Hepatocyte (in vitro differentiated cells): ENCODE measurements at regions not wholly inside any gene's neighbourhood (a gene's known extent, or its start where the extent isn't known, plus 50 kb on each side); places are given as distances from the start of the nearest gene placed in this dataset.
"Not testable (repeated sequence)": the region's sequence is repeated elsewhere in the genome, so short reads cannot be mapped to it uniquely, and the experiment has no call there.

Experiments used
- DNase-seq: peaks from one replicate; pipeline ENCODE4 v3.0.0-alpha.2; 2016; ENCODE audit warnings: low spot score
- H2AFZ ChIP-seq: fragments of 200-600 bp; sonication (generic); 2 replicates; pipeline ENCODE4 v1.6.0; 2016; ENCODE audit warnings: antibody characterized with exemption, mild to moderate bottlenecking
- H3K27ac ChIP-seq: fragments of 200-600 bp; sonication (generic); 2 replicates; pipeline ENCODE4 v1.5.1; 2016; ENCODE audit warnings: mild to moderate bottlenecking
- H3K27me3 ChIP-seq: fragments of 200-600 bp; sonication (generic); 2 replicates; pipeline ENCODE4 v1.6.1; 2016
- H3K36me3 ChIP-seq: fragments of 200-600 bp; sonication (generic); replicated peaks from 2 replicates; pipeline ENCODE4 v1.5.1; 2016; ENCODE audit warnings: low read depth; ENCODE audit not compliant: insufficient read depth
- H3K4me1 ChIP-seq: fragments of 200-600 bp; sonication (generic); 2 replicates; pipeline ENCODE4 v1.5.1; 2016; ENCODE audit warnings: mild to moderate bottlenecking, moderate library complexity; ENCODE audit not compliant: insufficient read depth
- H3K4me2 ChIP-seq: fragments of 200-600 bp; sonication (generic); 2 replicates; pipeline ENCODE4 v1.6.0; 2016
- H3K4me3 ChIP-seq: fragments of 200-600 bp; sonication (generic); 2 replicates; pipeline ENCODE4 v1.5.1; 2016; ENCODE audit warnings: mild to moderate bottlenecking
- H3K79me2 ChIP-seq: fragments of 200-600 bp; sonication (generic); 2 replicates; pipeline ENCODE4 v1.6.0; 2017; ENCODE audit warnings: mild to moderate bottlenecking
- H3K9me2 ChIP-seq: fragments of 200-600 bp; sonication (generic); replicated peaks from 2 replicates; pipeline ENCODE4 v1.6.0; 2017; ENCODE audit warnings: mild to moderate bottlenecking; ENCODE audit not compliant: insufficient read depth
- H3K9me3 ChIP-seq: fragments of 200-600 bp; sonication (generic); 2 replicates; pipeline ENCODE4 v1.5.1; 2016; ENCODE audit warnings: low read depth, mild to moderate bottlenecking
- H4K20me1 ChIP-seq: fragments of 200-600 bp; sonication (generic); 2 replicates; pipeline ENCODE4 v1.6.0; 2016; ENCODE audit warnings: mild to moderate bottlenecking; ENCODE audit not compliant: insufficient read depth, poor library complexity, severe bottlenecking
- CTCF ChIP-seq: fragments of 200-600 bp; sonication (generic); IDR thresholded peaks from 2 replicates; pipeline ENCODE4 v1.5.1; 2016; ENCODE audit warnings: antibody characterized with exemption, mild to moderate bottlenecking; ENCODE audit not compliant: poor library complexity
- EZH2 ChIP-seq: fragments of 200-600 bp; sonication (generic); IDR thresholded peaks from 2 replicates; pipeline ENCODE4 v1.6.1; 2016; ENCODE audit warnings: antibody characterized with exemption, mild to moderate bottlenecking, borderline replicate concordance
- EZH2phosphoT487 ChIP-seq: fragments of 200-600 bp; sonication (generic); IDR thresholded peaks from one replicate; pipeline ENCODE4 v1.6.1; 2018; ENCODE audit warnings: antibody characterized with exemption, mild to moderate bottlenecking, low read depth, moderate library complexity; ENCODE audit not compliant: unreplicated experiment, severe bottlenecking
- WGBS: methylation state at CpG from one replicate; pipeline ENCODE4 v1.1.6; 2016; ENCODE audit warnings: low lambda C conversion rate; ENCODE audit errors: missing lambda C conversion rate; 5-methylcytosine and 5-hydroxymethylcytosine counted together

GRCh38 chrX:82732861-82733260 lies 775.2 kb upstream of the POU3F4 start:
- no peaks in the 10 kb centered on the region for H3K79me2 ChIP-seq
- no peaks in the 10 kb centered on the region for H3K4me1 ChIP-seq
- no peak overlapping the region for H3K4me3 ChIP-seq
- no peak overlapping the region for H2AFZ ChIP-seq
- H3K36me3 ChIP-seq, result no peaks in the 10 kb centered on the region
- H3K27me3 ChIP-seq, result no peaks in the 10 kb centered on the region
- H4K20me1 ChIP-seq, result no peaks in the 10 kb centered on the region
- no peak overlapping the region for H3K27ac ChIP-seq
- H3K9me3 ChIP-seq, result no peaks in the 10 kb centered on the region
- WGBS, result 57% methylated on average over 1 of the region's 1 CpG
- H3K4me2 ChIP-seq, result no peak overlapping the region
- TF ChIP-seq EZH2 (no peak), CTCF (no peak), EZH2phosphoT487 (no peak)
- H3K9me2 ChIP-seq, result no peaks in the 10 kb centered on the region
- DNase-seq, result no peak

- Histone ChIP-seq H4K20me1 (no peaks in the 10 kb centered on the region), H3K4me1 (no peaks in the 10 kb centered on the region), H3K27ac (no peak overlapping the region), H3K9me3 (no peaks in the 10 kb centered on the region), H3K27me3 (no peaks in the 10 kb centered on the region), H3K4me2 (no peak overlapping the region), H3K9me2 (no peaks in the 10 kb centered on the region), H3K79me2 (no peaks in the 10 kb centered on the region), H2AFZ (no peak overlapping the region), H3K36me3 (no peaks in the 10 kb centered on the region), H3K4me3 (no peak overlapping the region)
- DNase-seq, result no peak
- no peak for TF ChIP-seq EZH2
- TF ChIP-seq CTCF, result no peak
- no peak for TF ChIP-seq EZH2phosphoT487
These were observed 774.0 kb upstream of the POU3F4 start for GRCh38 chrX:82734140-82734539.

- H3K27ac ChIP-seq, H3K79me2 ChIP-seq, H3K9me3 ChIP-seq, H3K4me3 ChIP-seq, H4K20me1 ChIP-seq, H3K9me2 ChIP-seq, H3K4me2 ChIP-seq, H3K36me3 ChIP-seq, H3K4me1 ChIP-seq, H3K27me3 ChIP-seq, DNase-seq, H2AFZ ChIP-seq: not testable (repeated sequence)
- WGBS, result 95% methylated on average over 13 of the region's 20 CpGs
These were observed 769.8 kb upstream of the POU3F4 start for GRCh38 chrX:82738313-82738712.

GRCh38 chrX:82742351-82742750 lies 765.7 kb upstream of the POU3F4 start:
- no peak overlapping the region for H2AFZ ChIP-seq
- H3K9me2 ChIP-seq, result no peaks in the 10 kb centered on the region
- H3K9me3 ChIP-seq, result no peaks in the 10 kb centered on the region
- H3K36me3 ChIP-seq, result no peaks in the 10 kb centered on the region
- H3K4me1 ChIP-seq, result no peaks in the 10 kb centered on the region
- H3K4me2 ChIP-seq, result no peak overlapping the region
- WGBS, result 46% methylated on average over 3 of the region's 3 CpGs
- no peak for TF ChIP-seq EZH2phosphoT487
- TF ChIP-seq CTCF, result no peak
- TF ChIP-seq EZH2, result no peak
- H3K79me2 ChIP-seq, result no peaks in the 10 kb centered on the region
- no peak overlapping the region for H3K4me3 ChIP-seq
- no peak overlapping the region for H3K27ac ChIP-seq
- no peaks in the 10 kb centered on the region for H3K27me3 ChIP-seq
- no peak for DNase-seq
- H4K20me1 ChIP-seq, result no peaks in the 10 kb centered on the region

- not testable (repeated sequence) for H3K4me2 ChIP-seq, DNase-seq, H4K20me1 ChIP-seq, H3K27ac ChIP-seq, H3K36me3 ChIP-seq, H3K9me2 ChIP-seq, H3K79me2 ChIP-seq, H3K4me1 ChIP-seq, H3K4me3 ChIP-seq, H3K27me3 ChIP-seq, H3K9me3 ChIP-seq, H2AFZ ChIP-seq
- 75% methylated on average over 5 of the region's 5 CpGs for WGBS
These were observed 762.4 kb upstream of the POU3F4 start for GRCh38 chrX:82745725-82746124.
